ENCODE measurements at regions not wholly inside any gene's neighbourhood (a gene's known extent, or its start where the extent isn't known, plus 50 kb on each side); places are given as distances from the start of the nearest gene placed in this dataset.

DNA sequence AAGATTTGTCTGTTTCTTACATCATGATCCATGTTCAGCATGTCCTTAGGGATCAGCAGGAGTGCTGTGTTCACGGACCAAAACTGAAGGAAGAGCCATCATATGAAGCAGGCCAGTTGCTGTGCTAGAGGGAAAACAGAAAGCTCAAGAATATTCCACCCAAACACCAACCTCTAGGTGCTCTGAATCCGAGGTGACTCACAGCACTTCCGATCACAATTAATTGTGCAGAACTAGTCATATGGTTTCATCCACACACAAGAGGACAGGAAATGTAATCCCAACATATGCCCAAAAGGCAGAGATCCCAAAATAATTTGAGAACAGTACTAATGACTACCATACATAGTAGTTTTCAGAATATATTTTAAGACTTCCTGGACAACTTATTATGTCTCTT is 257.9 kb upstream of the KCNH8 start:
- intact Hi-C loops (cut with micrococcal nuclease): no loop called here
- H2AFZ ChIP-seq (replicated peaks; ENCODE audit: low read length, poor library complexity): no peak overlapping the region
- H2BK20ac ChIP-seq (ENCODE audit: low read depth, low read length): no peak overlapping the region
- no peak overlapping the region for H2BK5ac ChIP-seq (ENCODE audit: low read depth, low read length, poor library complexity, severe bottlenecking)
- no peak overlapping the region for H4K5ac ChIP-seq (ENCODE audit: low read depth, low read length)
- dilution Hi-C loops (cut with HindIII; ENCODE audit: low sequenced_read_pairs, unreplicated experiment): no loop called here
- H2BK120ac ChIP-seq (ENCODE audit: low read depth, low read length): no peak overlapping the region
- no peaks in the 10 kb centered on the region for H3K9me1 ChIP-seq (ENCODE audit: insufficient read depth, low read length)
- no peaks in the 10 kb centered on the region for H3K4me1 ChIP-seq (ENCODE audit: control insufficient read depth, insufficient read depth, low read length)
- no peak overlapping the region for H3K23ac ChIP-seq (ENCODE audit: low read depth, low read length)
- ChIA-PET CTCF (no interaction called here), POLR2A (ENCODE audit: unreplicated experiment) (no interaction called here)
- no peak overlapping the region for H3K18ac ChIP-seq (ENCODE audit: low read depth, low read length)
- no peak overlapping the region for H4K8ac ChIP-seq (ENCODE audit: low read depth in 2 of 2, low read length in 2 of 2)
- H3K14ac ChIP-seq (replicated peaks; ENCODE audit: low read depth, low read length): no peak overlapping the region
- H3K27me3 ChIP-seq (ENCODE audit: control insufficient read depth, insufficient read depth, low read length): no peaks in the 10 kb centered on the region
- H2AK5ac ChIP-seq (ENCODE audit: low read depth, low read length): no peak overlapping the region
- H3K27ac ChIP-seq (ENCODE audit: insufficient read depth, low read length): no peak overlapping the region
- no peaks in the 10 kb centered on the region for H3K79me1 ChIP-seq (ENCODE audit: low read depth in 1 of 2, low read length in 2 of 2)
- BruUV-seq (replicated peaks): no TSS peak
- H3K4me2 ChIP-seq (ENCODE audit: low read depth, low read length): no peak overlapping the region
- TF ChIP-seq NFE2L2 (IDR thresholded peaks at IDR 0.05; ENCODE audit: low read depth, low read length) (no peak), RCOR1 (IDR thresholded peaks at IDR 0.05; ENCODE audit: insufficient replicate concordance, low read length) (no peak), RFX5 (IDR thresholded peaks at IDR 0.05; ENCODE audit: low read depth, low read length) (no peak), FOS (IDR thresholded peaks at IDR 0.05; ENCODE audit: low read depth, low read length) (no peak), CHD1 (IDR thresholded peaks at IDR 0.05; ENCODE audit: low read depth, low read length) (no peak), CEBPB (IDR thresholded peaks at IDR 0.05; ENCODE audit: low read depth, low read length) (no peak), POLR2A (IDR thresholded peaks at IDR 0.05; ENCODE audit: low read depth, low read length) (no peak), BHLHE40 (IDR thresholded peaks at IDR 0.05; ENCODE audit: low read depth, low read length) (no peak), MAZ (IDR thresholded peaks at IDR 0.05; ENCODE audit: borderline replicate concordance, low read depth, low read length) (no peak), SMC3 (IDR thresholded peaks at IDR 0.05; ENCODE audit: low read depth, low read length) (no peak)
- TF ChIP-seq, protein P1, sequence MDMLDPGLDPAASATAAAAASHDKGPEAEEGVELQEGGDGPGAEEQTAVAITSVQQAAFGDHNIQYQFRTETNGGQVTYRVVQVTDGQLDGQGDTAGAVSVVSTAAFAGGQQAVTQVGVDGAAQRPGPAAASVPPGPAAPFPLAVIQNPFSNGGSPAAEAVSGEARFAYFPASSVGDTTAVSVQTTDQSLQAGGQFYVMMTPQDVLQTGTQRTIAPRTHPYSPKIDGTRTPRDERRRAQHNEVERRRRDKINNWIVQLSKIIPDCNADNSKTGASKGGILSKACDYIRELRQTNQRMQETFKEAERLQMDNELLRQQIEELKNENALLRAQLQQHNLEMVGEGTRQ (IDR thresholded peaks at IDR 0.05; ENCODE audit: low read depth, low read length): no peak
- TF ChIP-seq, protein P2, sequence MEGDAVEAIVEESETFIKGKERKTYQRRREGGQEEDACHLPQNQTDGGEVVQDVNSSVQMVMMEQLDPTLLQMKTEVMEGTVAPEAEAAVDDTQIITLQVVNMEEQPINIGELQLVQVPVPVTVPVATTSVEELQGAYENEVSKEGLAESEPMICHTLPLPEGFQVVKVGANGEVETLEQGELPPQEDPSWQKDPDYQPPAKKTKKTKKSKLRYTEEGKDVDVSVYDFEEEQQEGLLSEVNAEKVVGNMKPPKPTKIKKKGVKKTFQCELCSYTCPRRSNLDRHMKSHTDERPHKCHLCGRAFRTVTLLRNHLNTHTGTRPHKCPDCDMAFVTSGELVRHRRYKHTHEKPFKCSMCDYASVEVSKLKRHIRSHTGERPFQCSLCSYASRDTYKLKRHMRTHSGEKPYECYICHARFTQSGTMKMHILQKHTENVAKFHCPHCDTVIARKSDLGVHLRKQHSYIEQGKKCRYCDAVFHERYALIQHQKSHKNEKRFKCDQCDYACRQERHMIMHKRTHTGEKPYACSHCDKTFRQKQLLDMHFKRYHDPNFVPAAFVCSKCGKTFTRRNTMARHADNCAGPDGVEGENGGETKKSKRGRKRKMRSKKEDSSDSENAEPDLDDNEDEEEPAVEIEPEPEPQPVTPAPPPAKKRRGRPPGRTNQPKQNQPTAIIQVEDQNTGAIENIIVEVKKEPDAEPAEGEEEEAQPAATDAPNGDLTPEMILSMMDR (conservative IDR thresholded peaks at IDR 0.05; ENCODE audit: low read depth, low read length): no peak
- H3K4me3 ChIP-seq (ENCODE audit: insufficient read depth, low read depth, low read length): no peak overlapping the region
- no peak overlapping the region for H2BK15ac ChIP-seq (ENCODE audit: low read depth, low read length)
- H3K9ac ChIP-seq (ENCODE audit: low read depth, low read length): no peak overlapping the region
- peaks cover 3% of the 10 kb centered on the region for H3K9me3 ChIP-seq (ENCODE audit: control insufficient read depth, insufficient read depth, low read length)
- no peaks in the 10 kb centered on the region for H3K36me3 ChIP-seq (ENCODE audit: control insufficient read depth, insufficient read depth, low read length)
- no peak overlapping the region for H3K4ac ChIP-seq (ENCODE audit: low read depth, low read length)
- ATAC-seq (ENCODE audit: low read depth) (no peak), DNase-seq (no peak)
- no peak overlapping the region for H4K91ac ChIP-seq (ENCODE audit: insufficient read depth, low read depth, low read length)
- H3K56ac ChIP-seq (ENCODE audit: extremely low read depth, insufficient read depth, low read length): no peak overlapping the region
- no peaks in the 10 kb centered on the region for H4K20me1 ChIP-seq (ENCODE audit: insufficient read depth, low read length)
- no peak overlapping the region for H2AK9ac ChIP-seq (replicated peaks; ENCODE audit: low read depth, low read length, poor library complexity)
- WGBS, 2 experiments (ENCODE audit: extremely low coverage in 2 of 2, insufficient read length in 1 of 2): no CpG with 5 or more reads among the region's 3 CpGs
- in situ Hi-C loops (cut with MboI; ENCODE audit: low sequenced_read_pairs): no loop called here
